PC-9 (cell line): ENCODE measurements at regions not wholly inside any gene's neighbourhood (a gene's known extent, or its start where the extent isn't known, plus 50 kb on each side); places are given as distances from the start of the nearest gene placed in this dataset.

ENCODE experiments used
- BruUV-seq: library from RNA; stranded (reverse); fragments of 400-500 nt; replicated peaks from 2 replicates; lab custom pipeline; 2021; lab: Mats Ljungman, UMichigan
- CTCF ChIA-PET: fragments of 300-600 bp; sonication (Branson Sonifier 250); formaldehyde crosslinking; loops from one replicate; lab custom pipeline; 2022; ENCODE audit warnings: antibody characterized with exemption; lab: Charles Lee
- POLR2A ChIA-PET: fragments of 300-600 bp; sonication (Branson Sonifier 250); formaldehyde crosslinking; loops from one replicate; lab custom pipeline; 2022; ENCODE audit warnings: antibody characterized with exemption; ENCODE audit not compliant: unreplicated experiment; lab: Charles Lee
- DNase-seq, 2 experiments: peaks; one replicate each; pipeline versions ENCODE4 v3.0.0 to v3.0.0-alpha.2; 2015 to 2022; ENCODE audit warnings: mixed read lengths in 1 of 2
- H2AFZ ChIP-seq: fragments of 200-600 bp; sonication (generic); 2 replicates; pipeline ENCODE4 v1.8.1; 2017; ENCODE audit warnings: antibody characterized with exemption
- H3F3A ChIP-seq: fragments of 200-600 bp; sonication (generic); 2 replicates; pipeline ENCODE4 v1.8.1; 2017; ENCODE audit warnings: antibody characterized with exemption, mild to moderate bottlenecking, low read depth; ENCODE audit not compliant: insufficient read depth
- H3K27ac ChIP-seq: fragments of 200-600 bp; sonication (generic); 2 replicates; pipeline ENCODE4 v1.6.1; 2016; ENCODE audit warnings: mixed run types
- H3K27me3 ChIP-seq: fragments of 200-600 bp; sonication (generic); 2 replicates; pipeline ENCODE4 v1.6.1; 2016; ENCODE audit warnings: low read depth, mixed run types; ENCODE audit not compliant: insufficient read depth
- H3K36me3 ChIP-seq: fragments of 200-600 bp; sonication (generic); 2 replicates; pipeline ENCODE4 v1.6.1; 2016; ENCODE audit warnings: low read depth, mixed run types
- H3K4me1 ChIP-seq: fragments of 200-600 bp; sonication (generic); replicated peaks from 2 replicates; pipeline ENCODE4 v1.6.1; 2016; ENCODE audit warnings: mixed run types; ENCODE audit not compliant: insufficient read depth
- H3K4me2 ChIP-seq: fragments of 200-600 bp; sonication (generic); 2 replicates; pipeline ENCODE4 v1.6.1; 2017; ENCODE audit warnings: mixed run types
- H3K4me3 ChIP-seq: fragments of 200-600 bp; sonication (generic); 2 replicates; pipeline ENCODE4 v1.6.1; 2016; ENCODE audit warnings: mixed run types
- H3K79me2 ChIP-seq: fragments of 200-600 bp; sonication (generic); 2 replicates; pipeline ENCODE4 v1.6.1; 2017; ENCODE audit warnings: low read depth, mixed run types
- H3K9me2 ChIP-seq: fragments of 200-600 bp; sonication (generic); 2 replicates; pipeline ENCODE4 v1.8.1; 2017; ENCODE audit warnings: mild to moderate bottlenecking; ENCODE audit not compliant: insufficient read depth
- H3K9me3 ChIP-seq: fragments of 200-600 bp; sonication (generic); 2 replicates; pipeline ENCODE4 v1.8.1; 2016; ENCODE audit warnings: low read depth; ENCODE audit not compliant: insufficient read depth
- H4K20me1 ChIP-seq: fragments of 200-600 bp; sonication (generic); 2 replicates; pipeline ENCODE4 v1.8.1; 2017; ENCODE audit not compliant: insufficient read depth
- CTCF ChIP-seq: fragments of 200-600 bp; sonication (generic); conservative IDR thresholded peaks from 2 replicates; pipeline ENCODE4 v1.6.1; 2017; ENCODE audit warnings: mixed run types, antibody characterized with exemption, mild to moderate bottlenecking, moderate library complexity
- EZH2 ChIP-seq: fragments of 200-600 bp; sonication (generic); IDR thresholded peaks from 2 replicates; pipeline ENCODE4 v1.8.0; 2017; ENCODE audit warnings: antibody characterized with exemption, low read depth
- intact Hi-C: fragments of 100-400 bp; cut with micrococcal nuclease; formaldehyde crosslinking; loops from one replicate; pipeline ENCODE4 v1.10.0; 2022; ENCODE audit not compliant: unreplicated experiment

GRCh38 chr18:22813648-22814328 is 119.3 kb upstream of the RBBP8 start:
- BruUV-seq = no TSS peak
- intact Hi-C loops = loop anchor here (1.0 to 10.0 kb wide), 4 partner anchors 119 to 691 kb away; partner anchors contain the start of genes RBBP8 and RMC1
- Histone ChIP-seq H3K79me2 (no peaks in the 10 kb centered on the region), H3K4me3 (no peak overlapping the region), H3K4me2 (no peak overlapping the region), H4K20me1 (no peaks in the 10 kb centered on the region), H2AFZ (no peak overlapping the region), H3K36me3 (no peaks in the 10 kb centered on the region), H3F3A (no peaks in the 10 kb centered on the region), H3K27ac (no peak overlapping the region), H3K27me3 (no peaks in the 10 kb centered on the region), H3K9me2 (no peaks in the 10 kb centered on the region), H3K4me1 (0 out of 2 replicates have a peak, but pooled peaks cover 5% of the 10 kb centered on the region), H3K9me3 (no peaks in the 10 kb centered on the region)
- DNase-seq = peak in 1 of 2 experiments; percentile 39
- ChIA-PET POLR2A (interaction anchor here (0.7 kb wide), 1 partner anchor 170 kb away, joined by 6 read pairs; no protein-coding TSS in a partner anchor), CTCF (interaction anchor here (1.0 to 1.5 kb wide), 3 partner anchors 26 to 169 kb away, joined by 3 to 6 read pairs (median 5); no protein-coding TSS in a partner anchor)
- TF ChIP-seq CTCF (peak; percentile 72), EZH2 (no peak)

- Histone ChIP-seq H3K36me3 (no peaks in the 10 kb centered on the region), H3K4me1 (0 out of 2 replicates have a peak, but pooled peaks cover 5% of the 10 kb centered on the region), H3K27ac (no peak overlapping the region), H3K79me2 (no peaks in the 10 kb centered on the region), H4K20me1 (no peaks in the 10 kb centered on the region), H3K27me3 (no peaks in the 10 kb centered on the region), H3K4me2 (no peak overlapping the region), H3K4me3 (no peak overlapping the region), H3F3A (no peaks in the 10 kb centered on the region), H3K9me3 (no peaks in the 10 kb centered on the region), H3K9me2 (no peaks in the 10 kb centered on the region), H2AFZ (no peak overlapping the region)
- intact Hi-C loops = loop anchor here (5.0 to 10.0 kb wide), 3 partner anchors 118 to 690 kb away; partner anchors contain the start of genes RBBP8 and RMC1
- ChIA-PET CTCF (interaction anchor here (1.0 to 1.5 kb wide), 3 partner anchors 25 to 169 kb away, joined by 3 to 6 read pairs (median 5); no protein-coding TSS in a partner anchor), POLR2A (interaction anchor here (0.7 kb wide), 1 partner anchor 169 kb away, joined by 6 read pairs; no protein-coding TSS in a partner anchor)
- TF ChIP-seq EZH2 = no peak
- no peak for TF ChIP-seq CTCF
- no peak for DNase-seq
- no TSS peak for BruUV-seq
These were observed 118.8 kb upstream of the RBBP8 start for GRCh38 chr18:22814329-22814703.

- BruUV-seq = no TSS peak
- Histone ChIP-seq H3K27ac (no peak overlapping the region), H2AFZ (no peak overlapping the region), H3F3A (no peaks in the 10 kb centered on the region), H3K9me3 (no peaks in the 10 kb centered on the region), H3K79me2 (no peaks in the 10 kb centered on the region), H3K4me1 (0 out of 2 replicates have a peak, but pooled peaks cover 5% of the 10 kb centered on the region), H3K4me2 (no peak overlapping the region), H4K20me1 (no peaks in the 10 kb centered on the region), H3K27me3 (no peaks in the 10 kb centered on the region), H3K4me3 (no peak overlapping the region), H3K36me3 (no peaks in the 10 kb centered on the region), H3K9me2 (no peaks in the 10 kb centered on the region)
- DNase-seq = no peak
- TF ChIP-seq CTCF (no peak), EZH2 (no peak)
- intact Hi-C loops = loop anchor here (10.0 kb wide), 1 partner anchor 688 kb away; the partner anchor contains the start of gene RMC1
- ChIA-PET POLR2A (no interaction called here), CTCF (interaction anchor here (0.6 kb wide), 1 partner anchor 51 kb away, joined by 5 read pairs; no protein-coding TSS in a partner anchor)
These were observed 116.6 kb upstream of the RBBP8 start for GRCh38 chr18:22816266-22817176.
